Fibroblast of skin of right quadriceps (primary cell): ENCODE measurements at regions not wholly inside any gene's neighbourhood (a gene's known extent, or its start where the extent isn't known, plus 50 kb on each side); places are given as distances from the start of the nearest gene placed in this dataset.
"Not testable (repeated sequence)": the region's sequence is repeated elsewhere in the genome, so short reads cannot be mapped to it uniquely, and the experiment has no call there.

Source experiments
- DNase-seq: peaks from one replicate; pipeline ENCODE4 v3.0.0-alpha.2; 2013

DNA sequence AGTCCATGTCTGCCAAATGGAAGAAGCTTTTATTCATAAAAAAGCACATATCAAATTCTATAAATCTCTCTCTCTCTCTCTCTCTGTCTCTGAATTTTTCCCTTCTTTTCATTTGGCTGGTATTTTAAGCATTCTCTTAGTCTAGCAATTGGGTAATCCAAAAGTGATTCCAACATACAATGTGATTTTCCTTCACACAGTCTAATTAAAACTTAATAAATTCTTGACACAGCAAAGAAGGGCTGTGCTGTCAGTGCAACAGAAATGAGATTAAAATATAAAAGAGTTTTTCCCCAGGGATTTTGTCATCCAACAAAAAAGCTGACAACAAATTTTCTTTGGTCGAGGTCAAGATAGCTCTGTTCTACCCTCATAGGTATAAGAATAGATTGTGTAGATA lies 216.9 kb downstream of the CENPC start:
- DNase-seq: no peak

DNA sequence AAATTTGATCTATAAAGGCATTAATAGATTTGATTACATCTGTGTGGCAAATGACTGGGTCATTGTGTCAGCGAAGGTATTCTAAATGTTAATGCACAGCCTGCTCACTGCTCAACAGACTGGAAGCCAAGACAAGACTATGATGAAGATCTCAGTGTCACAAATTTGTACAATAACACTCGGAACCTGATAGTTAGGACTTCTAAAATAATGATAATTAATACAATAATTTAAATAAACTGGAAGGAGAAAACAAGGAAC lies 217.4 kb downstream of the CENPC start:
- no peak for DNase-seq

- peak; percentile 42 for DNase-seq
These were observed 217.9 kb downstream of the CENPC start for GRCh38 chr4:67327245-67328017.

GRCh38 chr4:67325791-67326190 lies 219.5 kb downstream of the CENPC start:
- no peak for DNase-seq

DNA sequence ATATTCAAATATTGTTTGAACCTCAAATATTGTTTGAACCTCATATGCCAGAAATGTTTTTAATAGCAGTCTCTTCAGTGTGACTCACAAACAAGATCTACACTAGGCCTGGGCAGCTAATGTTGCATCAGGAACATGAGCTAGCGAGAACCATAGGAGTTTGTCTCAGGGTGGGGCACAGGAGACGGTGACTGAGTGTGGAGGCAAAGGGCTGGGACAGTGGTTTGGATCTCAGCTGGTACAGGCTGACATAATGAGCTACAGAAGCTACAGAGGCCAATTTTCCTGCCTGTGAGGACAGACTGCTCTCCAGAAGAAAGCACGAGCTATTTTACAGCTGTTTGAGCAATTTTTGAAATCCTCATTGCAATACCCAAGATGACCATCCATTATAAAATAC lies 224.7 kb downstream of the CENPC start:
- no peak for DNase-seq

- DNase-seq: not testable (repeated sequence)
These were observed 225.7 kb downstream of the CENPC start for GRCh38 chr4:67319607-67320006.

- DNase-seq: not testable (repeated sequence)
These were observed 244.7 kb downstream of the CENPC start for GRCh38 chr4:67300497-67301185.

DNA sequence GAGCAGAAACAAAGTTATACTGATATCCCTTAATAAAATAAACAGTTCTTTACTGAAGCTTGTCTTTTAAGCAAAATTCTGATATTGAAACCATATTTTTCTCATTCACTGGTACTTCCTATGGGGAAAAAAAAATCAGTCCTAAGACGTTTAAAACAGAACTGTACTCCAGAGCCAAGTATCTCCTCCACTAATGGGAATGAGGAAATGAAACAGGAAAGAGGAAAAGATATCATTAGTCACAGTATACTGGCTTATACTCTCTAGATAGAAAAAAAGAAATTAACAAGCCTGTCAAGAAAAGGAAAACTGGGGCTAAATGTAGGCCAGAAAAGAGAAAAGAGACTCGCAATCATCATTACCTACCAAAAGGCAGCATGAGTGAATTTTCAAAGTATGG lies 252.7 kb downstream of the CENPC start:
- DNase-seq: no peak

DNA sequence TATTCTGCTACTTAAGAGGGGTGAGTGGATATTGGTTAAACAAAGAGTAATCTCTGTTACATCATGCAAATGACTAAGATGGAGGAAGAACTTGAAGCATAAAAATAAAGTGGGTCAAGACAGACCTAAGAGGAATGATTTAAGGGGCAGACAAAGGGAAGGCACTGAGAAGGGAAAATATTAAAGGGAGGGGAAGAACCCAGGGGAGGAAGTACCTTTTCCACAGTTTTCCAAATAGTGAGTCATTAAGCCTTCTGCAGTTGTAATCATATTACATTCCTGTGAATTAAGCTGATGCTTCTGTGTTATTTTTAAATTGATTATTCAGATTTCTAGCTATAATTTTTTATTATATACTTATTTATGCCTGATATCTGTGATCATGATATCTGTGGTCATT lies 253.3 kb downstream of the CENPC start:
- no peak for DNase-seq

DNA sequence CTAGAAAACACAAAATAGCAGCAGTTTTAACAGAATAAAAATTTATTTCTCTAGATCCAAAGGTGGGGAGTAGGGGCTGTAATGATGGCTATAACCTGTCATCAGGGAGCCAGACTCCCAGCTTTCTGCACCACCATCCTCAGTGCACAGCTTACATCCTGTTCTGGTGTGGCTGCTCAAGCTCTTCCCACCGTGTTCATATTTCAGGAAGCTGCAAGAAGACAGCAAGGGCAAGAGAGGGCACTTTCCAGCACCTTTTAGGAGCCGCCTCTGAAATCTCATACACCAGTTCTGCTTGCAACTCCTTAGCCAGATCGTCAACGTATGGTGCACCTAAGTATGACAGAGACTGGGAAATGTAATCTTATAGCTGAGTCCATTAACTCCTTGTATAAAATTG lies 253.7 kb downstream of the CENPC start:
- DNase-seq: no peak

DNA sequence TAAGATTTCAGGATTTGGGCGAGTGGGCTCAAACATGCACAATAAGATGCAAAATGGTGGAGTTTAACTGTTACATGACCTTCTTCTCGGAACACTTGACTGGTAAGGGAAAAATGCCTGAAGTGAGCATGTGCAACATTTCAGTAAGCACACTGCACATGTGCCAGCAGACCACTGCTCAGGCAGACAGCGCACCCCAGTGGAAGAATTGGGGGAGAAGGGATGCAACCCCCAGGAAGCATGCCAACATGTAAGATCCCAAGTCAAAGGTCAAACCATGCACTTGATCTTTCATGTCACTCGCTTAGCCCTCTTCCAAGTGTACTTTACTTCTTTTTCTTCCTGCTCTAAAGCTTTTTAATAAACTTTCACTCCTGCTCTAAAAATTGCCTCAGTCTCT lies 256.3 kb downstream of the CENPC start:
- DNase-seq: no peak

DNA sequence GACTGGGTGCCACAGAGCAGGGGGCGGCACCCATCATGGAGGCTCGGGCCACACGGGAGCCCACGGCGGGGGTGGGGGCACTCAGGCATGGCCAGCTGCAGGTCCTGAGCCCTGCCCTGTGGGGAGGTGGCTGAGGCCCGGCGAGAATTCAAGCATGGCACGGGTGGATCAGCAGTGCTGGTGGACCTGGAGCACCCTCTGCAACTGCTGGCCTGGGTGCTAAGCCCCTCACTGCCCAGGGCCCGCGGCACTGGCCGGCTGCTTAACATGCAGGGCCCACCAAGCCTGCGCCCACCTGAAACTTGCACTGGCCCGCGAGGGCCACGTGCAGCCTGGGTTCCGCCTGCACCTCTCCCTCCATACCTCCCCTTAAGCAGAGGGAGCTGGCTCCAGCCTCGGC lies 258.6 kb downstream of the CENPC start:
- DNase-seq: no peak

DNA sequence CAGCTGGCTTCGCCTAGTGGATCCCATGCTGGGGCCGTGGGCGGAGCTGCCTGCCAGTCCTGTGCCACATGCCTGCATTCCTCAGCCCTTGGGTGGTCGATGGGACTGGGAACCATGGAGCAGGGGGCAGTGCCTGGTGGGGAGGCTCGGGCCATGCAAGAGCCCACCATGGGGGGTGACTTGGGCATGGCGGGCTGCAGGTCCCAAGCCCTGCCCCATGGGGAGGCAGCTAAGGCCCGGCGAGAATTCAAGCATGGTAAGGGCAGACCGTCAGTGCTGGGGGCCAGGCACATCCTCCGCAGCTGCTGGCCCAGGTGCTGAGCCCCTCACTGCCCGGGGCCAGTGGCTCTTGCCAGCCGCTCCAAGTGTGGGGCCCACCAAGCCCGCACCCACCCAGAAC lies 262.6 kb downstream of the CENPC start:
- DNase-seq: no peak

DNA sequence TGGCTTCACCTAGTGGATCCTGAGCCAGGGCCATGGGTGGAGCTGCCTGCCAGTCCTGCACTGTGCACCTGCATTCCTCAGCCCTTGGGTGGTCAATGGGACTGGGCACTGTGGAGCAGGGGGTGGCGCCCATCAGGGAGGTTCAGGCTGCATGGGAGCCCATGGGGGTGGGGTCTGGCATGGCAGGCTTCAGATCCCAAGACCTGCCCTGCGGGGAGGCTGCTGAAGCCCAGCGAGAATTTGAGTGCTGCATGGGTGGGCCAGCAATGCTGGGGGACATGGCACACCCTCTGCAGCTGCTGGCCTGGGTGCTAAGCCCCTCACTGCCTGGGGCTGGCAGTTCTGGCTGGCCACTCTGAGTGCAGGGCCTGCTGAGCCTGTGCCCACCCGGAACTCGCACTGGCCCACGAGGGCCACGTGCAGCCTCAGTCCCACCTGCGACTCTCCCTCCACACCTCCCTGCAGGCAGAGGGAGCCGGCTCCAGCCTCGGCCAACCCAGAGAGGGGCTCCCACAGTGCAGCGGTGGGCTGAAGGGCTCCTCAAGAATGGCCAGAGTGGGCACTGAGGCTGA lies 270.0 kb downstream of the CENPC start:
- DNase-seq: no peak

DNA sequence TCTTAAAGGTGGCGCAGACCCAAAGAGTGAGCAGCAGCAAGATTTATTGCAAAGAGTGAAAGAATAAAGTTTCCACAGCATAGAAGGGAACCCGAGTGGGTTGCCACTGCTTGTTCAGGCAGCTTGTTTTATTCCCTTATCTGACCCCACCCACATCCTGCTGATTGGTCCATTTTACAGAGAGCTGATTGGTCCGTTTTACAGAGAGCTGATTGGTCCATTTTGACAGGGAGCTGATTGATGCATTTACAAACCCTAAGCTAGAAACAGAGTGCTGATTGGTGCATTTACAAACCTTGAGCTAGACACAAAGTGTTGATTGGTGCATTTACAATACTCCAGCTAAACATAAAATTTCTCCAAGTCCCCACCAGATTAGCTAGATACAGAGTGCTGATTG lies 270.6 kb downstream of the CENPC start:
- not testable (repeated sequence) for DNase-seq

DNA sequence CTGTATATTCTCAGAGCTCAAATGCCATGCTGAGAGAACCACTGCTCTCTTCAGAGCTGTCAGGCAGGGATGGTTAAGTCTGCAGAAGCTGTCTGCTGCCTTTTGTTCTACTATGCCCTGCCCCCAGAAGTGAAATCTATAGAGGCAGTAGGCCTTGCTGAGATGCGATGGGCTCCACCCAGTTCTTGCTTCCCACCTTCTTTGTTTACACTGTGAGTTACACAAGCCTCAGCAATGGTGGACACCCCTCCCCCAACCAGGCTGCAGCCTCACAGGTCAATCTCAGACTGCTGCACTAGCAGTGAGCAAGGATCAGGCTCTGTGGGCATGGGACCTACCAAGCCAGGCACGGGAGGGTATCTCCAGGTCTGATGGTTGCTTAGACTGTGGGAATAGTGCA lies 271.6 kb downstream of the CENPC start:
- DNase-seq: no peak

DNA sequence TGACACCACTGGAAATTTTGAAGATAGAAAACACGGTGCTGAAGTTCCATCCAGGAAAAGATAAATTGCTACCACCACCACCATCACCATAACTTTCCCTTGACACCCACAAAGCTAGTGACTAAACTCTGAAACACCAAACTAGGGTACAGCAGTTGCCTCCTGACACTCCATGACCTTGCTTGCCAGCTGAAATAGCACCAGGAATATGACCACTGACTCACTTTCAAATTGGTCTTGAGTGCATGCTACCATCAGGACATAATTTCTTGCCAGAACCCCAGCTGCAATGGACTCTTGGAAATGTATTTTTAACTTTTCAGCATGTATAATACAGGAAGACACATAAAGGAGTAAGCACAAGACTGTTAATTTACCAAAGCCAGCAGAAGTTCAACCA lies 283.3 kb downstream of the CENPC start:
- no peak for DNase-seq

GRCh38 chr4:67256388-67257043 lies 288.8 kb downstream of the CENPC start:
- no peak for DNase-seq

- no peak for DNase-seq
These were observed 295.0 kb downstream of the CENPC start for GRCh38 chr4:67250131-67250896.

DNA sequence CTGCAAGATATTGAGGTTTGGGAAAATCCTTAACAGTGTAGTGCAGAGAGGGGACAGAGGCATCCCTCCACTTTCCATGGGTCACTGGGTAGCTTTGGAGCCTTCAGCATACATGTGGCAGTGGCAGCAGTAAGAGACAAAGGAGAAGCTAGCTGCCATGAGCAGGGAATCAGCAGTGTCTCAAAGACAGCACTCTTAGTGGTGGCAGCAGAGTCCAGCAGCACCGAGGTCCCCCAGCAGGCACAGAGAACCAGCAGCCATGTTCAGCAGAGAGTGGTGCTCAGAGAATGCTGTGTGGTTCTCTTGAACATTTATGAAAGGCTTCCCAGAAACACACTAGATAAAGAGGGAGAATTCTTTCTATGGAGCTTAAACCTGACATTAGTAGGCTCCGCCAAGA lies 308.5 kb downstream of the CENPC start:
- DNase-seq: no peak

GRCh38 chr4:67236318-67236717 lies 309.0 kb downstream of the CENPC start:
- DNase-seq: no peak

- peak; percentile 50 for DNase-seq
These were observed 311.0 kb downstream of the CENPC start for GRCh38 chr4:67234296-67234695.

DNA sequence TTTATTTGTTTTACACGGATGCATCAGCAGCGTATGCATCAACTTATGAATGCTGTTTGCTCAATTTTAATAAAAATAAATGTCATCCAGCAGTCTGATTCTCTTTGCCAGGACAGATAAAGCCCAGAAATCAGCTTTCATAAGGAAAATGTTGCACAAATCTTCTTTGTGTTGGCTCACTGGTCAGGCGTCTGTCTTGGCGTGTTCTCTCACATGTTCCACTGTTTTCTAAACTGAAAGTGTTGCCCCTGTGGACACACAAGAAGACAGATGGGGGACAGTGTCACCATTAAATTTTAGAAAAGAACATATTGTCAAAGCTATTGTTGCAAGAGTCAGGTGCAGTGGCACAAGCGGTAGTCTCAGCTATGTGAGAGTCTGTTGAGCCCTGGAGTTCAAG lies 316.2 kb downstream of the CENPC start:
- no peak for DNase-seq
